Rectal smooth muscle tissue (tissue), 1 donor: ENCODE measurements at regions not wholly inside any gene's neighbourhood (a gene's known extent, or its start where the extent isn't known, plus 50 kb on each side); places are given as distances from the start of the nearest gene placed in this dataset.

ENCODE experiments used
- H3K27ac ChIP-seq: one replicate; pipeline ENCODE4 v1.7.0; 2013; ENCODE audit warnings: low read depth, low read length, inconsistent platforms
- H3K27me3 ChIP-seq: one replicate; pipeline ENCODE4 v1.7.0; 2013; ENCODE audit warnings: low read length; ENCODE audit not compliant: control insufficient read depth, insufficient read depth
- H3K36me3 ChIP-seq: one replicate; pipeline ENCODE4 v1.7.0; 2013; ENCODE audit warnings: low read length; ENCODE audit not compliant: control insufficient read depth, insufficient read depth
- H3K4me1 ChIP-seq: one replicate; pipeline ENCODE4 v1.7.0; 2013; ENCODE audit warnings: low read length; ENCODE audit not compliant: control insufficient read depth, insufficient read depth
- H3K4me3 ChIP-seq: one replicate; pipeline ENCODE4 v1.7.0; 2013; ENCODE audit warnings: low read length
- H3K9ac ChIP-seq: one replicate; pipeline ENCODE4 v1.7.0; 2013; ENCODE audit warnings: low read length

DNA sequence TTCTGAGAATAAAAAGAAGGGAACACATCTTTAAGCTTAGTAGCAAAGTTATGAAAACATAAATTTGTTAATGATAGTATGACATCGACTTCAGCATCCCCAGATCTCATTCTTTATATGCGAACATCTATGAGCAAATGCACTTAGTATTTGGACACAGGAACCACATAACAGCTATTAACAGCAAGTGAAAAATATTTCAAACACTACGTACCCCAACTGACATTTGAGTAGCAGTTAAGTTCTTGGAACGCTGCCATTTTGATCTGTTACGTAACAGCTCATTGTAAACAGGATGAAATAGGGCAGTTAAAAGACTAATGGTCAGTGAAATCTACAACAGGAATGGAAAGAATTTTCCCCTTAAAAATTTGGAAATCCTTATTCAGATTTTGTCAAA, 428.9 kb downstream of the TNS3 start:
- no peaks in the 10 kb centered on the region for H3K36me3 ChIP-seq
- peak overlapping the region; percentile 40 for H3K27ac ChIP-seq
- H3K4me3 ChIP-seq: no peak overlapping the region
- H3K4me1 ChIP-seq: peaks cover 37% of the 10 kb centered on the region
- no peak overlapping the region for H3K9ac ChIP-seq
- no peaks in the 10 kb centered on the region for H3K27me3 ChIP-seq

GRCh38 chr7:47152307-47152706, 429.6 kb downstream of the TNS3 start:
- Histone ChIP-seq H3K4me3 (no peak overlapping the region), H3K9ac (no peak overlapping the region), H3K4me1 (peaks cover 37% of the 10 kb centered on the region), H3K36me3 (no peaks in the 10 kb centered on the region), H3K27ac (peak overlapping the region; percentile 40), H3K27me3 (no peaks in the 10 kb centered on the region)

GRCh38 chr7:47150497-47151260, 431.2 kb downstream of the TNS3 start:
- no peaks in the 10 kb centered on the region for H3K27me3 ChIP-seq
- no peak overlapping the region for H3K4me3 ChIP-seq
- H3K27ac ChIP-seq: peak overlapping the region; percentile 8
- H3K4me1 ChIP-seq: peaks cover 37% of the 10 kb centered on the region
- no peak overlapping the region for H3K9ac ChIP-seq
- H3K36me3 ChIP-seq: no peaks in the 10 kb centered on the region

DNA sequence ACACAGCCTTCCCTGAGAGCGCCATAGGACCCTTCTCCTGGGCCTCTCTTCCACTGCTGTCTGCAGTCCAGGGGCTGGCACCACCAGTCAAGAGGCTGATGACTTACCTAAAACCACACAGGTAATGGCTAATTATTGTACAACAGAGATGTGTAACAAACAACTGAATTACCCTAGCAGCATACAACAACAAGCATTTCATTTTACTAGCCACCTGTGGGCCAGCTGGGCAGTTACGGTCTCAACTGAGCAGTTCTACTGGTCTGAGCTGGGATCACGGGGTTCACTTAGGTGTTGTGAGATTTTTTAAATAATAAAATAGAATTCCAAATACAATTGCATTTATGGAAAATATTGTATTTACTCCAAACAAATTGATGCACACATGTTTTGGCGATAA, 431.9 kb downstream of the TNS3 start:
- no peaks in the 10 kb centered on the region for H3K36me3 ChIP-seq
- no peaks in the 10 kb centered on the region for H3K27me3 ChIP-seq
- peaks cover 41% of the 10 kb centered on the region for H3K4me1 ChIP-seq
- H3K9ac ChIP-seq: no peak overlapping the region
- peak overlapping the region; percentile 0 for H3K27ac ChIP-seq
- H3K4me3 ChIP-seq: no peak overlapping the region

DNA sequence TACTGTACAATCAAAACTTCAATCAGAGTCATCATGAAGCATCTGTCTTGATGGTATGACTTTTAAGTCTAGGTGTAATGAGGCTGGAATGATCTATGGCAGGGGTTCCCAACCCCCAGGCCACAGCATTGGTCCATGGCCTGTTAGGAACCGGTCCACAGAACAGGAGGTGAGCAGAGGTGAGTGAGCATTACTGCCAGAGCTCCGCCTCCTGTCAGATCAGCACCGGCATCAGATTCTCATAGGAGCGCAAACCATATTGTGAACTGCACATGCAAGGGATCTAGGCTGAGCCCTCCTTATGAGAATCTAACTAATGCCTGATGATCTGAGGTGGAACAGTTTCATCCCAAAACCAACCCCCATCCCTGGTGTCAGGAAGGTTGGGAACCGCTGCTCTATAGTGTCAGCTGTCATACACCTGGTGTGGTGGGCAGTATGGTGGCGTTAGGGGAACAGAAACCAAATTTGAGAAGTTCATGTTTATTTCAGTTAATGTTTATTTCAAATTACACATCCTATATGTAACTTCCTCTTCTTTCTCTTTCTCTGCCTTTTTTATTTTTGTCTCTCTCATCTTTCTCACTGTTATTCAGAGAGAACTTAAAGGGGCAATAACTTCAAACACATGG, 432.6 kb downstream of the TNS3 start:
- H3K4me3 ChIP-seq: no peak overlapping the region
- H3K9ac ChIP-seq: no peak overlapping the region
- H3K27ac ChIP-seq: peak overlapping the region; percentile 72

GRCh38 chr7:47148536-47149207, 433.2 kb downstream of the TNS3 start:
- Histone ChIP-seq H3K27ac (peak overlapping the region; percentile 72), H3K27me3 (no peaks in the 10 kb centered on the region), H3K4me1 (peaks cover 37% of the 10 kb centered on the region), H3K36me3 (no peaks in the 10 kb centered on the region), H3K9ac (no peak overlapping the region), H3K4me3 (no peak overlapping the region)

More for the DNA sequence above, 432.6 kb downstream of the TNS3 start:
- H3K27me3 ChIP-seq: no peaks in the 10 kb centered on the region
- no peaks in the 10 kb centered on the region for H3K36me3 ChIP-seq
- peaks cover 37% of the 10 kb centered on the region for H3K4me1 ChIP-seq

DNA sequence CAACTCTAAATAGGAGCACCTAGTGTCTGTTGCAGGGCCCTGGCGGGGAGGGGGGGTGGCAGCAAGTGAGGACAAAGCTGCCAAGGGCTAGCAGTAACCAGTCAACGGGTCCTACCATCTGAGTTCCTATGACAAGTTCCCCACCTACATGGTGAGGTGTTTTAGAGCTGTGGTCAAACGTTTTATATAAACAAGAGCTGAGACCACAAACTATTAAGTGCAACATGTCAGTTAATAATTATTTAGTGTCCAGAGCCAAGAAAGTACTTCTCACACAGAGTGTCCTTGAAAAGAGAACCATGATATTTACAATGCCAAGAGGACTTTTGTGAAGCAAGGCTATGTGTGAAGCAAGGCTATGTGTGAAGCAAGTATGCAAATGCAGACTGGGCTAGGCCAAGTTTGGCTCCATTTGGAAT, 434.7 kb downstream of the TNS3 start:
- Histone ChIP-seq H3K36me3 (no peaks in the 10 kb centered on the region), H3K4me3 (no peak overlapping the region), H3K9ac (no peak overlapping the region), H3K27me3 (no peaks in the 10 kb centered on the region), H3K4me1 (peaks cover 29% of the 10 kb centered on the region), H3K27ac (peak overlapping the region; percentile 14)

DNA sequence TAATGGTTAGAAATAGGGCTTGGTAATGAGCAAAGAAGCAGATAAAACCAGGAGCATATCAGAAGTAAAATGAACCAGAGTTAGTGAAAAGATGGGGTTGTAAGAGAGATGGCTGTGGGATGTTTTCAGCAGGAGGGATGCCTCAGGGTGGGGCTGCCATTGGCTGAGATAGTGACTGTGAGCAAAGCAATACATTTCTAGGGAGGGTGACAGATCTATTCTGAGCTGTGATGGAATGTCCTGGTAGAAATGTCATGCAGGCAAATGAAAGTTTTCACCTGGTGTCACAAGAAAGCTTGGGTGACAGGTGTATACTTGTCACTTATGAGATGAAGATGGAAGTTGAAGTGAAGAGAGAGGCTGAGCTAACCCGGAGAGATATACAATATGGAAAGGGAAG, 435.9 kb downstream of the TNS3 start:
- Histone ChIP-seq H3K27ac (no peak overlapping the region), H3K9ac (no peak overlapping the region), H3K27me3 (no peaks in the 10 kb centered on the region), H3K4me3 (no peak overlapping the region), H3K4me1 (peaks cover 21% of the 10 kb centered on the region), H3K36me3 (no peaks in the 10 kb centered on the region)

GRCh38 chr7:47145186-47145725, 436.7 kb downstream of the TNS3 start:
- Histone ChIP-seq H3K4me1 (peaks cover 21% of the 10 kb centered on the region), H3K36me3 (no peaks in the 10 kb centered on the region), H3K9ac (no peak overlapping the region), H3K27me3 (no peaks in the 10 kb centered on the region), H3K4me3 (no peak overlapping the region), H3K27ac (no peak overlapping the region)

- H3K4me1 ChIP-seq: peaks cover 6% of the 10 kb centered on the region
- no peaks in the 10 kb centered on the region for H3K36me3 ChIP-seq
- H3K27me3 ChIP-seq: no peaks in the 10 kb centered on the region
- no peak overlapping the region for H3K9ac ChIP-seq
- no peak overlapping the region for H3K27ac ChIP-seq
- H3K4me3 ChIP-seq: no peak overlapping the region
These were observed 438.6 kb downstream of the TNS3 start for GRCh38 chr7:47143339-47143738.

GRCh38 chr7:47142867-47143175, 439.1 kb downstream of the TNS3 start:
- peaks cover 4% of the 10 kb centered on the region for H3K4me1 ChIP-seq
- no peaks in the 10 kb centered on the region for H3K36me3 ChIP-seq
- no peak overlapping the region for H3K27ac ChIP-seq
- H3K27me3 ChIP-seq: no peaks in the 10 kb centered on the region
- no peak overlapping the region for H3K4me3 ChIP-seq
- no peak overlapping the region for H3K9ac ChIP-seq

DNA sequence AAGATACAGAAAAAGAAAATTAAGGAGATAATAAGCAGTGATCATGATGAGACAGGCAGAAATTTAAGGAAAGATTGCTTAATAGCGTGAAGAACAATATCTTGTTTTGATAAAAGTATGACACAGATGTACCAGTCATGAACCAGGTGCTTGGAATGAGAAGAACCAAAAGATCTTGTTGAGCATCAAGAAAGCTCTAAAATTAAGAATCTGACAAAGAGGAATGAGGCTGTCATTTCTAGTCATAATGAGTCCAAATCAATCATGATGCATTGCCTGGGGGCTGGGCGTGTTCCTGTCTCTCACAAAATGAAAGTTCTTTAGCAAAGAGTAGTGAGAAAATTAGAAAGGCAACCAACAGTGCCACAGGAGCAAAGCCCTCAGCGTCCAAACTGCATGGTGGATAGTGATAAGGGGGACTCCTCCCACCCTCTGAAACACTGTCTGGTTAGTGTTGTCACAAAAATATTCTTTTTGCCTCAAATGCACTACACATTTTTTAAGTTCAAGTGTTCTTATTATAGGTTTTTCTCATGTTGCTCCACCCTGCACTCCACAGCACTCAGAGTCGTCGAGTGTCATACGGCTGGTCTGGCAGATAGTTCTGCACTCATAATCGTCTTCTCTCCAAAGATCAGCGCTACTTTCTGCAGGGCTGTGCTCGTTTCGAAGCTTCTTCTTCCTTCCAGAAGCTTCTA, 439.6 kb downstream of the TNS3 start:
- H3K36me3 ChIP-seq: no peaks in the 10 kb centered on the region
- H3K9ac ChIP-seq: no peak overlapping the region
- peaks cover 4% of the 10 kb centered on the region for H3K4me1 ChIP-seq
- no peak overlapping the region for H3K4me3 ChIP-seq
- H3K27ac ChIP-seq: no peak overlapping the region
- no peaks in the 10 kb centered on the region for H3K27me3 ChIP-seq
